Uterus (tissue), 3 donors: ENCODE measurements at regions not wholly inside any gene's neighbourhood (a gene's known extent, or its start where the extent isn't known, plus 50 kb on each side); places are given as distances from the start of the nearest gene placed in this dataset.
A peak's percentile ranks its signal among the peaks of the same experiment; 100 is the strongest.

Experiments
- DNase-seq, 2 donors: peaks; one replicate each; pipeline ENCODE4 v3.0.0-alpha.2; 2019 to 2020
- H3K27ac ChIP-seq, 2 donors: fragments of 200-600 bp; sonication (generic); 1 replicate in 1 of 2; 2 replicates in 1 of 2; pipeline ENCODE4 v1.5.1; 2016 to 2018
- H3K27me3 ChIP-seq, 2 donors: fragments of 200-600 bp; sonication (generic); one replicate each; pipeline ENCODE4 v1.5.1; 2018 to 2019; ENCODE audit warnings: control low read depth in 1 of 2
- H3K36me3 ChIP-seq, 2 donors: fragments of 200-600 bp; sonication (generic); one replicate each; pipeline ENCODE4 v1.5.1; 2019; ENCODE audit warnings: control low read depth in 1 of 2
- H3K4me1 ChIP-seq, 2 donors: fragments of 200-600 bp; sonication (generic); one replicate each; pipeline ENCODE4 v1.5.1; 2018 to 2019; ENCODE audit warnings: control low read depth in 1 of 2
- H3K4me3 ChIP-seq, 2 donors: fragments of 200-600 bp; sonication (generic); 1 replicate in 1 of 2; 2 replicates in 1 of 2; pipeline ENCODE4 v1.5.1; 2018 to 2019; ENCODE audit warnings: mild to moderate bottlenecking in 1 of 2
- H3K9me3 ChIP-seq, 2 donors: fragments of 200-600 bp; sonication (generic); one replicate each; pipeline ENCODE4 v1.5.1; 2019; ENCODE audit warnings: control low read depth in 1 of 2
- CTCF ChIP-seq, 4 experiments: fragments of 200-600 bp in 2 of 4; fragments of 450-650 bp in 2 of 4; sonication (generic) in 2 of 4; IDR thresholded peaks; one replicate each; pipeline ENCODE4 v1.5.1; 2016 to 2019; ENCODE audit warnings: antibody characterized with exemption in 4 of 4, mild to moderate bottlenecking in 2 of 4, moderate library complexity in 1 of 4
- POLR2A ChIP-seq, 2 donors: fragments of 450-650 bp; IDR thresholded peaks; one replicate each; pipeline ENCODE4 v1.6.1; 2016; ENCODE audit warnings: antibody characterized with exemption in 2 of 2, mild to moderate bottlenecking in 1 of 2, moderate library complexity in 1 of 2
- intact Hi-C: fragments of 100-400 bp; cut with DNase I; formaldehyde crosslinking; loops from one replicate; pipeline ENCODE4 v1.15.1; 2023; ENCODE audit warnings: low total_unique reads
- donor health status: DM: yes; HTN: yes; CAD: no.

GRCh38 chr10:4748491-4749270, 77.3 kb upstream of the AKR1E2 start:
- no peaks in the 10 kb centered on the region for H3K27me3 ChIP-seq
- intact Hi-C loops: no loop called here
- DNase-seq: no peak
- no peak overlapping the region for H3K4me3 ChIP-seq
- H3K9me3 ChIP-seq: no peaks in the 10 kb centered on the region
- H3K36me3 ChIP-seq: no peaks in the 10 kb centered on the region
- H3K27ac ChIP-seq: no peak overlapping the region
- TF ChIP-seq CTCF (IDR thresholded peaks at IDR 0.05): no peak
- TF ChIP-seq POLR2A (IDR thresholded peaks at IDR 0.05): no peak
- no peaks in the 10 kb centered on the region for H3K4me1 ChIP-seq

GRCh38 chr10:4742217-4742616, 83.8 kb upstream of the AKR1E2 start:
- TF ChIP-seq CTCF (IDR thresholded peaks at IDR 0.05) (no peak), POLR2A (IDR thresholded peaks at IDR 0.05) (no peak)
- H3K4me3 ChIP-seq: no peak overlapping the region

GRCh38 chr10:4740471-4740870, 85.5 kb upstream of the AKR1E2 start:
- H3K27ac ChIP-seq: peak overlapping the region in 1 of 2 donors; percentile 36
- H3K36me3 ChIP-seq: no peaks in the 10 kb centered on the region
- peaks cover 5 to 13% of the 10 kb centered on the region in 2 donors for H3K4me1 ChIP-seq
- H3K27me3 ChIP-seq: no peaks in the 10 kb centered on the region
- TF ChIP-seq POLR2A (IDR thresholded peaks at IDR 0.05) (no peak), CTCF (IDR thresholded peaks at IDR 0.05) (no peak)
- intact Hi-C loops: no loop called here
- no peaks in the 10 kb centered on the region for H3K9me3 ChIP-seq
- H3K4me3 ChIP-seq: no peak overlapping the region
- no peak for DNase-seq

More at GRCh38 chr10:4742217-4742616, 83.8 kb upstream of the AKR1E2 start:
- no peaks in the 10 kb centered on the region for H3K9me3 ChIP-seq
- H3K27ac ChIP-seq: no peak overlapping the region
- no peaks in the 10 kb centered on the region for H3K36me3 ChIP-seq
- peaks cover 5 to 13% of the 10 kb centered on the region in 2 donors for H3K4me1 ChIP-seq
- H3K27me3 ChIP-seq: no peaks in the 10 kb centered on the region
- intact Hi-C loops: no loop called here
- no peak for DNase-seq

GRCh38 chr10:4736608-4737007, 89.4 kb upstream of the AKR1E2 start:
- no peaks in the 10 kb centered on the region for H3K27me3 ChIP-seq
- peaks cover 0 to 3% of the 10 kb centered on the region in 2 donors for H3K4me1 ChIP-seq
- no peak for DNase-seq
- no peaks in the 10 kb centered on the region for H3K9me3 ChIP-seq
- intact Hi-C loops: no loop called here
- H3K4me3 ChIP-seq: no peak overlapping the region
- TF ChIP-seq CTCF (IDR thresholded peaks at IDR 0.05) (no peak), POLR2A (IDR thresholded peaks at IDR 0.05) (no peak)
- H3K36me3 ChIP-seq: no peaks in the 10 kb centered on the region
- no peak overlapping the region for H3K27ac ChIP-seq

GRCh38 chr10:4736183-4736582, 89.8 kb upstream of the AKR1E2 start:
- no peaks in the 10 kb centered on the region for H3K27me3 ChIP-seq
- H3K36me3 ChIP-seq: no peaks in the 10 kb centered on the region
- TF ChIP-seq CTCF (IDR thresholded peaks at IDR 0.05): no peak
- no peak for TF ChIP-seq POLR2A (IDR thresholded peaks at IDR 0.05)
- no peaks in the 10 kb centered on the region for H3K4me1 ChIP-seq
- no peak overlapping the region for H3K27ac ChIP-seq
- no peaks in the 10 kb centered on the region for H3K9me3 ChIP-seq
- intact Hi-C loops: no loop called here
- DNase-seq: no peak
- H3K4me3 ChIP-seq: no peak overlapping the region
